ENCODE measurements at regions not wholly inside any gene's neighbourhood (a gene's known extent, or its start where the extent isn't known, plus 50 kb on each side); places are given as distances from the start of the nearest gene placed in this dataset.

DNA sequence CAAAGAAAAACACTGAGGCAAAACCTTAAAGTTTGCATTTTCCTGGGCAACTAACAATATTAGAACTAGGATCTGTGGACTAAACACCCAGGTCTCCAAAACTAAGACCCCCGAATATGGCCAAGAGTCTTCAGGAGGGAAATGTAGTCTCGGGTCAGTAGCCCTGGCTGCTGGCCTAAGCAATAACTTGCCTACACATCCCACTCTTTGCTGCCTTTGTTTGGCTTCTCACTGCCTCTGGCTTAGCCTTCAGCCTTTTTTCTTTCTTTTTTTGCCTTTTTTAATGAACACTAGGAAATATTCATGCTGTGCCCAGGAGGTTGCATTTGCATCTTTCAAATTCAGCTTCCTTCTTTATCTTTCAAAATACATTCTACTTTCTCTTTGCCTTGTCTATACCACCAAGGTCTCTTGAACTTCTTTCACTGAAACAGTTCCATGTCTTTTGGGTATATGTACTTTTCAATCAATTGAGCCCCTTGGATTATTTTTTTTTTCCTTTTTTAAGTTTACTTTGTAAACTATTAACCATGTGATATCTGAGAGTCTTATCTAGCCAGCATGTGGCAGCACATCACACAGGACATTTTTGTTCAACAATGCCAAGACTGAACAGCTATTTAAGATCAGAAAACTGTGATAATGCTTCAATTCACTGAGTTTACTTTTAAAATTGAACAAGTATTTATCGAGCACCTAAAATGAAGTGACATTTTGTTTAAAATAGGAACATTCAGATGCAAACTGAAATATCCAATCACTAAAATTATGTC, 165.0 kb upstream of the TRPC6 start:
- H3K18ac ChIP-seq (ENCODE audit: low read depth, low read length): peak overlapping the region; percentile 99
- H3K9ac ChIP-seq (ENCODE audit: low read depth, low read length): peak overlapping the region; percentile 94
- in situ Hi-C loops (cut with MboI; ENCODE audit: low sequenced_read_pairs): no loop called here
- CTCF ChIA-PET: interaction anchor here (0.7 to 1.6 kb wide), 3 partner anchors 21 to 364 kb away, joined by 3 to 5 read pairs (median 4); no protein-coding TSS in a partner anchor
- peak overlapping the region; percentile 79 to 95 for H4K8ac ChIP-seq (ENCODE audit: low read depth in 2 of 2, low read length in 2 of 2)
- no peak overlapping the region for H2AK9ac ChIP-seq (replicated peaks; ENCODE audit: low read depth, low read length, poor library complexity)
- no peaks in the 10 kb centered on the region for H3K79me1 ChIP-seq (ENCODE audit: low read depth in 1 of 2, low read length in 2 of 2)
- peak overlapping the region; percentile 5; the same call in 1 of the 3 replicates for H2BK15ac ChIP-seq (ENCODE audit: low read depth, low read length)
- peak overlapping the region; percentile 66; the same call in 1 of the 2 replicates for H3K56ac ChIP-seq (ENCODE audit: extremely low read depth, insufficient read depth, low read length)
- POLR2A ChIA-PET (ENCODE audit: unreplicated experiment): interaction anchor here (0.6 kb wide), 1 partner anchor 18 kb away, joined by 3 read pairs; no protein-coding TSS in a partner anchor
- H3K36me3 ChIP-seq (ENCODE audit: control insufficient read depth, insufficient read depth, low read length): no peaks in the 10 kb centered on the region
- H3K4me1 ChIP-seq (ENCODE audit: control insufficient read depth, insufficient read depth, low read length): peaks cover 6% of the 10 kb centered on the region
- H2AK5ac ChIP-seq (ENCODE audit: low read depth, low read length): no peak overlapping the region
- peak overlapping the region; percentile 71; the same call in 1 of the 2 replicates for H3K4ac ChIP-seq (ENCODE audit: low read depth, low read length)
- dilution Hi-C loops (cut with HindIII; ENCODE audit: low sequenced_read_pairs, unreplicated experiment): no loop called here
- H2BK5ac ChIP-seq (ENCODE audit: low read depth, low read length, poor library complexity, severe bottlenecking): peak overlapping the region; percentile 87
- H4K91ac ChIP-seq (ENCODE audit: insufficient read depth, low read depth, low read length): peak overlapping the region; percentile 59
- H3K4me3 ChIP-seq (ENCODE audit: insufficient read depth, low read depth, low read length): peak overlapping the region; percentile 44; the same call in 1 of the 2 replicates
- H3K14ac ChIP-seq (replicated peaks; ENCODE audit: low read depth, low read length): peak overlapping the region; percentile 54
- H3K9me3 ChIP-seq (ENCODE audit: control insufficient read depth, insufficient read depth, low read length): no peaks in the 10 kb centered on the region
- no TSS peak for BruUV-seq (replicated peaks)
- no peak for TF ChIP-seq RAD21 (IDR thresholded peaks at IDR 0.05; ENCODE audit: low read length)
- WGBS, 2 experiments (ENCODE audit: extremely low coverage in 2 of 2, insufficient read length in 1 of 2): no CpG with 5 or more reads among the region's 3 CpGs
- peak overlapping the region; percentile 72 for H2BK120ac ChIP-seq (ENCODE audit: low read depth, low read length)
- peak; percentile 61 for ATAC-seq (ENCODE audit: low read depth)
- DNase-seq: peak; percentile 10
- peak overlapping the region; percentile 100 for H3K4me2 ChIP-seq (ENCODE audit: low read depth, low read length)
- peak overlapping the region; percentile 19 for H3K23ac ChIP-seq (ENCODE audit: low read depth, low read length)
- peak overlapping the region; percentile 62 for H2AFZ ChIP-seq (replicated peaks; ENCODE audit: low read length, poor library complexity)
- H4K20me1 ChIP-seq (ENCODE audit: insufficient read depth, low read length): no peaks in the 10 kb centered on the region
- intact Hi-C loops (cut with micrococcal nuclease): loop anchor here (5.0 kb wide), 2 partner anchors 99 to 166 kb away; partner anchors contain the start of gene TRPC6
- peak overlapping the region; percentile 41; the same call in 1 of the 2 replicates for H2BK20ac ChIP-seq (ENCODE audit: low read depth, low read length)
- H3K9me1 ChIP-seq (ENCODE audit: insufficient read depth, low read length): no peaks in the 10 kb centered on the region
- peak overlapping the region; percentile 90 for H4K5ac ChIP-seq (ENCODE audit: low read depth, low read length)
- H3K27ac ChIP-seq (ENCODE audit: insufficient read depth, low read length): peak overlapping the region; percentile 80; the same call in 1 of the 2 replicates
- no peaks in the 10 kb centered on the region for H3K27me3 ChIP-seq (ENCODE audit: control insufficient read depth, insufficient read depth, low read length)

Measured in IMR-90 (cell line).